GM19455 (cell line): ENCODE measurements at regions not wholly inside any gene's neighbourhood (a gene's known extent, or its start where the extent isn't known, plus 50 kb on each side); places are given as distances from the start of the nearest gene placed in this dataset.
"Not testable (repeated sequence)": the region's sequence is repeated elsewhere in the genome, so short reads cannot be mapped to it uniquely, and the experiment has no call there.

Experiments used
- ATAC-seq: cut with Tn5 transposase; IDR thresholded peaks from one replicate; pipeline ENCODE4 v1.9.1; 2021; ENCODE audit not compliant: unreplicated experiment

DNA sequence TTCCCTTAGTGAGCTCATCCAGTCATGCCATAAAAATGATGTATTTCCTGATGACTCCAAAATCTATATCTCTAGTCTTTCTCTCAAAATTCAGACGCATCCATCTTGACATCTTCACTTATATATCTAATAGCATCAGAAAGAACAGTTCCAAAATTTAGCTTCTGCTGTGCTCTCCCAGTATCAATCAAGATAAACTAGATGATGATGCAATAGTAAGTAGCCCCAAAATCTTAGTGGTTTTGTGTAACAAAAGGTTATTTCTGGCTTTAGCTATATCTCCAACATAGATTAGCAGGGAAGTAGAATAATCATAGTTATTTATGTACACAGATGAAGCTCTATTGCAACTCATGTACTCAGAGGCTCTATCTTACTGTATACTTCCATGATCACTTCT is 382.5 kb upstream of the ADGRL3 start:
- no peak for ATAC-seq

DNA sequence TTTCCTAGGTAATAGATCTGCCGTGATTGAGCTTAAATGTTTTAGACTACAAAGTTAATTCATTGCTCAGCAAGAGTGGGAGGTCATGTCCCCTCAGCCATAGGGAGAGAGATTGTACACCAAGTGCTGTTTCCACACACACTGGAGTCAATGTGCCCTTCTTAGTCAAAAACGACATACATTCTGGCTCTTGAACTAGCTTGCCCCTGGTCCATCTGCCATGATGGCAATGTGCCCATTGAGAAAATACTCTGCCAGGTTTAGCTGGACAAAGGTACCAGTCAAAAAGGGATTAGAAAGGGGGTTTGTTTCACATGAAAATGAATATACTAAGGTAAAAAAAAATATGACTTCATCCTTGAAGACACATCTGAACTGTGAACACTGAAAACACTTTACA is 377.1 kb upstream of the ADGRL3 start:
- ATAC-seq, result no peak

DNA sequence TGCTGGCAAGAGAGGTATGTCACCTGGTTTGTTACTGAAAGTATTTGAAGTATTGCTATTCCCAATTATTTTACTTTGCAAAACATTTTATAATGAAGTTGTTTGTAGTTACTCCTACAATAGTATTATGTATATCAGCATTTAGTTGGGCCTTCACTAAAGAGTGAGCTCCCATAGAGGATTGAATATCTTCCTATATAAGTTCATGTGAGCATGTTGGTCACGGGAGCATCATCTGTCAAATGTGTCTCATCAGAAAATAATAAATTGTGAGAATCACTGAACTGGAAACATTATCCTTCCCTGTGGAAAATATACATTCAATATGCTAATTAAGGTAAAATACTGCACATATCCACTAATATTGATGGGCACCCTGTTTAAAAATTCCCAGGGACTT is 360.1 kb upstream of the ADGRL3 start:
- no peak for ATAC-seq

DNA sequence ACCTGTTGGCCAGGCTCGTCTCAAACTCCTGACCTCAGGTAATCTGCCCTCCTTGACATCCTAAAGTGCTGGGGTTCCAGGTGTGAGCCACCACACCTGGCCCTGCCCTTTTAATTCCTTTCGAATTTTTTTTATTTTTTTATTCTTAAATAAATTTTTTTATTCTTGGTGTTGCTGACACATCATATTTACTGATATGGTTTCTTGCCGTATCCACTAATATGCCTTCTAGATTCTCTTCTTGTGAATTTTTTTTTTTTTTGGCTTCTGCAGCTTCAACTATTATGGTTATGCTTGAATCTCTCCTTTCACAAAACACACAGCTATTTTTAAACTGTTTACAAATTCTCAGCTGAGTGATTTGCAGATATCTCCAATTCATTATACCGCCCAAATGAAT is 353.4 kb upstream of the ADGRL3 start:
- ATAC-seq, result no peak

DNA sequence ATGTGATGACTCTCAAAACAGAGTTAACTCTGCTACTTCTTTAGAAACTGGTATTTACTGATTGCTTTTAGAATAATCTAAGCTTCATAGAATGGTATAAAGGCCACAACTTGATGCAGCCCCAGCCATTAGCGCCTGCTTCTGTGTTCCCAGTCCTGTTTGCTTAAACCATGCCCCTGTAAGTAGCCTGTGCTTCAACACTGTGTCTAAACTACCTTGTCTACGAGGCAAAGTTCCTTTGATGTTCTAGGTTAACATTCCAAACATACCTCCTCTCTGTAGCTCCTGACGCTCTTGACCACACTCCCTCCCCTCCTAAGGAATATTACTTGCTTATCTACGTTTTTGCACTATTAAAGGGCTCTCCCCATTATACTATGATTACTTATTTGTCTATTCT is 352.5 kb upstream of the ADGRL3 start:
- no peak for ATAC-seq

DNA sequence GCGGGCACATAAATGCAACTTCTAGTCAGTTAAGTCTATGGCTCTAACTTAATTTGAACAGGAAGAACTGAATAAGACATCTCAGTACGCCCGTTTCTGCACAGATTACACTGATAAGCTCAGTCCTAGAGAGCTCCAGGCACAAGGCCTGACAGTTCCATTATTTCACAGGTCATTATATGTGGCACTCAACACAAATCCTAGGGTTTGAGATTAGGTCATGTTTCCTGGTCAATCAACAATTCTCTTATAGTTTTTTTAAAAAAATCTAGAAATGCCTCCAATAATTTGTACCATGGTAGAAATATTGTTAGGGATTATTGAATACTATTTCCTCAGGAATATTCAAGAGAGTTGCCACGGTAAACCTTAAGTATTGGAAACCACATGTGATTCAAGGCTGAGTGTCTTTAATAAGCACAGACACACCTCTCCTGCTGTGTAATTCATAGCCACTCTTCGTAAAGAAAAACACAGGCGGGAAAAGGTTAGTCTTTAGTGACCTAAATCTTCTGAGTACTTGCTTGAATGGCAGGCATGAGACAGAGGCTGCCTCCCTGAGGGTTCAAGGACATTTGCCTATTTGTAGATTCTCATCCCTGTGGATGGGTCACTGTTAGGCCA is 342.9 kb upstream of the ADGRL3 start:
- no peak for ATAC-seq

DNA sequence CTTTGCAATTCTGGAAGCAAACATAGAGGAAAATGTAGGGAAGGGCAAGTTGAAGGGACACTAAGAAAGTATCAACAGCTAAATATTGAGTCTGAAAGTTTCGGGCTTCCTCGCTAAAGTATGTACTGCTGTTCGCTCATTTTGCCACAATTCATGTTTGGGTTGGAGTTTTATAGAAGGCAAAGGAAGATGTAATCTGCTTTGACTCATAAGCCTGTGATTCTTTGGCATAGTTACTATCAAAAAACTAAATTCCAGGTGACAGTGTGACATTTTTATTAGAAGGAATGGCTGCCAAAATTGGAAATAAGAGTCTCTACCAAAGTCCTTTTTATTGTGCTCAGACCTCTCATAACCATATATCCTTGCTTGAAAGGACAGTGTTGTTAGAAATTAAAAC is 336.7 kb upstream of the ADGRL3 start:
- ATAC-seq, result no peak

DNA sequence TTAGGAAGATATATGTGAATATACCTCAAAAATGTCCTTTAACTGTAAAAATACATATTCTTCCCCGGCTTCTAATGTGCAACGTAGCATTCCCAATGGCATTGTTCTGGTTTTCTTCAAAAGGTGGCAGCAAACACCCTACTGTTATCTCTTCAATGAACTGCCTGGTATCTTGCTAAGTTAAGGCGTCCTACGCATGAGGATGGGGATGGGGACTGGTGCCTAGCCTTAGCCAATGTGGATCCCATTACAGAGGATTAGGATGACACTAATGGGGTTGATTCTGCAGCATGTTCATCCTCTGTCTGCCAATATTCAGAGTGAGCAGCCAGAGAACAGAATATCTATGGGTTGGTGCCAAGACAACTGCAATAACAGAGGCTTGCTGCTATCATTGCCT is 334.9 kb upstream of the ADGRL3 start:
- ATAC-seq, result no peak

DNA sequence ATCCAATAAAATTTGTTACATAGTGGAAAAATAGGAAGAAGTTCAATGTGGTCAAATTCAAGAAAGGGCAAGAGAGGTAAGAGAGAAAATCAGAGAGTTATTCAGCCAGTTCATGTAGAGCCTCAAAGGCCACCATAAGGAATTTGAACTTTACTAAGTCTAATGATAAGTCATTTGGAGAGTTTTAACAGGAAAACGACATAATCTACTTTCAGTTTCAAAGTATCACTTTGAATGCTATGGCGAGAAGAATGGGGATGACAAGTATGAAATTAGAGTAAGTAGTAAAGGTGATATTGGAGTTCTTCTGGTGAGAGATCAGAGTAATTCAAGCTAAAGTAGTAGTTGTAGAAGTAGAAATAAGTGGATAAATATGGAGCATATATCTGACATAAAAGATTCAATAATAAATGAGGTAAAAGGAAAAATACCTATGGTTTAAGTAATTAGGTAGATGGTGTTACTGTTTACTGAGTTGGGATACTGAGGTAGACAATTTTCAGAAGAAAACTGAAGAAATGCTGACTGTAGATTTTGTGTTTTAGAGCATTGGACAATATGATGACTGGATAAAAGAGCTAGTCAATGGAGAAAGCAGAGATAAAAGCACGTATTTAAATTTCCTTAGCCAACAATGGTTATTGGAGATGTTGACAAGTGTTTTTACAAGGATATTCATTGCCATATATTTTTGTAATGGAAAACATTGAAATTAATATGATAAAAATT is 331.7 kb upstream of the ADGRL3 start:
- ATAC-seq, result no peak

DNA sequence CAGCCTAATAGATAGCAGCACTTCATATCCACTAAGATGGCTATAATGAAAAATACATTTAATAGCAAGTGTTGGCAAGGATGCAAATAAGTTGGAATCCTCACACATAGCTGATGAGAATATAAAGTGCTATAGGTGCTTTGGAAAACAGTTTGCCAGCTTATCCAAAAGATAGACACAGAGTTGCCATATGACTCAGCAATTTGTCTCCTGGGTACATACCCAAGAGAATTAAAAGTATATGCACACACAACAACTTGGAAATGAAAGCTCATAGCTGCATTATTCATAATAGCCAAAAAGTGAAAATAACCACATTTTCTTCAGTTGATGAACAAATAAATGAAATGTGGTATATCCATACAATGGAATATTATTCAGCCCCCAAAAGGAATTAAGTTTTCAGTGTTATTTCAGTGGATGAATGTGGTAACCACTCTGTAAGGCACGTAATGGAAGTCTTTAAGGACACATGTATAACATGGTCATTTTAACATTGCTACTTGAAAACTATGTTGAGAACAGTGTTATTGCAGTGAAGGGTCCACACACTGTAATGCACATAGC is 320.9 kb upstream of the ADGRL3 start:
- ATAC-seq, result no peak

DNA sequence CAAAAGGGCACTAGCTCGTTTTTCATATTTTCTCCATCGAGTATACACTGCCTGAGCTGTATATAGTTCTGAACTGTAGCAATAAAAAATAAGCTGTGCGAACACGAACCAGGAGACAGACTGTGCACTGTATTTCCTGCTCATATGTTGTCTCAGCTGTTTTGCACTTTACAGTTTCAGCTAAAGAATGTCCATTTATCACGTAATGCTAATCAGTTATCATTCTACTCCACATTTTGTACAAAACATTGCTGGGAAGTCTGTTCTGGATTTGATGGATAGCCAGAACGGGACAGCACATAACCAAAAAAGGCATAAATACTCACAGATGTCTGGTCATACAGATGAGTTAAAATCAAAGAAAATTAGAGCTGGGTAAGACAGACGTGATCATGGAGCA is 315.5 kb upstream of the ADGRL3 start:
- no peak for ATAC-seq

DNA sequence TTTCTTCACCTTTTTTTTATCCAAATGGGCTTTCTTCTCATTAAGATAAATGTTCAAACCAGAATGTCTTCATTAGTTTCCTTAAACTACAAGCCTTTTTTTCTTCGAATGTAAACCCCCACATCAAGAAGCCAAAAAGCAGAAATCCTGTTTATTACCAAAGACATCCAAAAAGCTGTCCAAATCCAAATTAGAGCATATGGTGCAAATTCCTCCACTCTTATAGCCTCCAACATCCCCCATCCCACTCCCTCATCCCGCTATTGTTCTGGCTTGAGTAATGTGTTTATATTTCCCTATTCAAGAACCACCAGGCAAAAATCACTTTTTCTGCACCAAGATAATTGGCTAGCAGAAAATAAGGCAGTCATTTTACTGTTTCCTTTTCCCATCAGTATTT is 315.1 kb upstream of the ADGRL3 start:
- no peak for ATAC-seq

DNA sequence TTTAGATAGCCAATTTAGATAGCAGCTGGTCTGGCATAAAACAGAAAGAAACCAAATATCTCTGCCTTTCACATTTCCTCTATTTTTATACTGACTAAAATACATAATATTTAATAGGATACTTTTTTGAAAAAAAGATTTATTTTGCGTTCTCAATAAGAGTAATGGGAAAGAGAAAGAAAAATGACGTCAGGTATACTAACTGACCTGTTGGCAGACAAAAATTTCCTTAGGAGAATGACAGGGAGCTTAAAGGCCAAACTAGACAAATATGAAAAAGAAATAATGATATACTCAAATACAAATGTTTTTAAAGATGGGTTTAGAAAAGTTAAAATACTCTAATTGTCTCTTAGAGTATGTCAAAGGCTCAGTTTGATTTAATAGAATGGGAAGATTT is 309.4 kb upstream of the ADGRL3 start:
- ATAC-seq, result no peak

DNA sequence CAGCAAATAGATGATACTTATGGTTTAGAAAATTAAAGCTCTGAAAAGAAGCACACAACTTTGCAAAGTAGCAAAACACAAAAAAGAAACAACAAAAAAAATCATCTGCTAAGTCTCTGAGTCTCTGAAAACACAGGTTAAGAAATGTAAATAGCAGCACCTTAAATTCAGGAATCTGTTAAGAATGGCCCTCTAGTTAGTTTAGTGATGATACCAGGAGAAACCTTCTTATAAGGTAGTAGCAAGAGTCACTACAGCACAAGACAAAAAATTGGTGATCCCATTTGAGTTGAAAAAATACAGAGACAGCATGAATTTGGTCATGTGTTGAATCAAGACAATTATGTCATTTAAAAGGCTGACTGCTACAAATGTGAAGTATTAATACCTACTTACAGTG is 308.2 kb upstream of the ADGRL3 start:
- ATAC-seq, result no peak

DNA sequence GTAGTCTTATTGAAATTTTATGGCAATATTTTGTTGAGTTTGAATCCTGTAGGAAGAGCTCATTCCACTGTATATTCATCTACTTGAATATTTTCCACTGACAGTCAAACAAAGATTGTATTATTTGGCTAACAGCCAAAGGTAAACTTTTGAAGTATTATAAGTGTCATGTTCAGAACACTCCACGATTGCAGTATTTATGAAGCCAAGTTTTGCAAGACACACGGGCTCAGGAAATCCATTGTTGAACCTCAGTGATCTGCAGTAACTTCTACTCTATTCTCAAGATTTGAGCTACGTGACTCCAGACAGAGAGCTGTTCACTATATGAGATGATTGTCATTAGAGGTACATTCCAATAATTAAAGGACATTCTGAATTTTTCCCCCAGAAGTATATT is 302.7 kb upstream of the ADGRL3 start:
- ATAC-seq, result no peak

DNA sequence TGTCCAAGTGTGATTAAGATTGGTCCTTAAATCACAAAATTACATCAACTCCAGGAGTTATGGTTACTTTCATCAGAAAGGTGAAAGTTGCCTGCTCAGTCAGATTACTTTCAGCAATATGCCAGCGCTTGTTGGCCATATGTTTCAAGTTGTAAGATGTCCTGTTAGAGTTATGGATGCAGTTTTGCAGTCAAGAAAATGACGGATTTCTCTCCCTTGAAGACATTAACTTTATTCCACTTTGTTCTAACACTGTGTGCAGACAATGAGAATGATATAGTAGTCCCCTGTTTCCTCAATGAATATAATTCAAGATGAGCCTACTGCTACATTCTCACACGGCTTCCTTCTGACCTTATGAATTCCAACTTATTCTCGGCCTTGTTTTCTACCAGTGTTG is 295.0 kb upstream of the ADGRL3 start:
- no peak for ATAC-seq

DNA sequence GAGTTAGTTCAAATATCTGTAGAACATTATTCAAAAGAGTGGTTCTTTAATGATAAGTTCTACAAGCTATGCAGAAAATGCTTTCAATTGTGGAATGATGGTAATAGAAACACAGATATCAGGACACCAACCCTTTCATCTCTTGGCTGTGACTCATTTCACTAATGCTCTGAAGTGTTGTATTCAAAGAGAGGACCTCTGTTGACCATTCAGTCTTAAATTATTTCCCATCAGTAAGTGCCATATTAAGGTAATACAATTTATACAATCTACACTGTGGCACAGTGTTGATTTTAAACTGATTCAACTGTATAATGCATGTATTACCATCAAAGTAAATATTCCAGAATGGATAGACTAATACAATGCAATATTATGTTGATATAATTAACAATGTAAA is 289.0 kb upstream of the ADGRL3 start:
- ATAC-seq, result no peak

DNA sequence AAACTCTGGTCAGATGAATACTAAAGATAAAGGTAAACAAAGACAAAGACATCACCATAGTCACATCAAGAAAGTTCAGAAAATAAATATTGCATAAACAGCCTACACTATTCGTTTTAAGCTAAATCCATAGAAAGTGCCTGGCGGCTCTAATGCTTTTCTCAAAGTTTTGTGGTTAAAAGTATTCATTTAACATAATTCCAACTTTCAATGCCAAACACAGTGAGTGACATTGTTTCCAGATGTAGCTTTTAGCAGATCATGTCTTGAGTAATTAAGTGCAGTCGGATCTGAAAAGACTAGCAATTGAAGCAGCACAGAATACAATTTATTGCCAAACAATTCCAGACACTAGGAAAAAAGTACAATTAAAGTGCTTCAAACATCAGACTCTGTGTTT is 287.1 kb upstream of the ADGRL3 start:
- ATAC-seq, result no peak

DNA sequence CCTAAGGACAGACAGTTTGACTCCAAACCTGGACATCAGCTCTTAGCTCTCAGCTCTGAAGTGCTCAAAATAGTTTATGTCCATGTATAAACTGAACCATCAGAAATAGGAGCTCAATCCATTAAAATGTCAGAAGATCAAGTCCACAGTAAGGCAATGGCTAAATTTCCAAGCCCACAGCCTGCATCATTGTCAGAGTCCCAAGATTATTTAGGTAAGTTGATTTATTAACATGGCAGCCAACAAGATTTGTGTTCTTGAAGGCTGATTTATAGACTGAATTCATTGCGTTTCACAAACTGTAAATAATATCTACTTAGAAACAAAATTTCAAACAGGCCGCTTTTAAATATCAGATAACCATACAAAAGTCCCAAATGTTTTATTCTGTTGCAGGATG is 286.5 kb upstream of the ADGRL3 start:
- ATAC-seq, result no peak

DNA sequence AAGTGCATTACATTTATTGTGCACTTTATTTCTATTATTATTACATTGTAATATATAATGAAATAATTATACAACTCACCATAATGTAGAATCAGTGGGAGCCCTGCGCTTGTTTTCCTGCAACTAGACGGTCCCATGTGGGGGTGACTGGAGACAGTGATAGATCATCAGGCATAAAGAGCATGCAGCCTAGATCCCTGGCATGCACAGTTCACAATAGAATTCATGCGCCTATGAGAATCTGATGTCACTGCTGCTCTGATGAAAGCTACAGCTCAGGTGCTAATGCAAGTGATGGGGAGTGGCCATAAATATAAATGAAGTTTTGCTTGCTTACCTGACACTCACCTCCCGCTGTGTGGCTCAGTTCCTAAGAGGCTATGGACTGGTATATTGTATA is 278.4 kb upstream of the ADGRL3 start:
- not testable (repeated sequence) for ATAC-seq

DNA sequence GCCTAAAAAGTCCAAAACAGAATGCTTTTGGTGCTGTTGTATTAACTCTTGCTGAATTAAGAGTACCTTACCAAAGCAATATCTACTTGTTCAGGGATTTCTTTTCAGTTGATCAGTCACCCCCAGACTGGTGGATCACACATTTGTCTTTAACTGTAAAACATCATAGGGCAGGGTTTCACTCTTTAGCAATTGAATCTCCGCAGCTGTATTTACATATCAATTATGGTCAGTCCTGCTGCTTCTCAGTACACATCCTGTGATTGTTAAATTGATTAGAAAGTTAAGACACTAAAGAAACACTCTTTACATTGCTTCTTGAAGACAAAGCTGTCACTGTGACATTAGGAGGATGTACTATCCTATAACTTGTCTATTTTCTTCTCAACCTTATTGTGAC is 277.1 kb upstream of the ADGRL3 start:
- ATAC-seq, result no peak

DNA sequence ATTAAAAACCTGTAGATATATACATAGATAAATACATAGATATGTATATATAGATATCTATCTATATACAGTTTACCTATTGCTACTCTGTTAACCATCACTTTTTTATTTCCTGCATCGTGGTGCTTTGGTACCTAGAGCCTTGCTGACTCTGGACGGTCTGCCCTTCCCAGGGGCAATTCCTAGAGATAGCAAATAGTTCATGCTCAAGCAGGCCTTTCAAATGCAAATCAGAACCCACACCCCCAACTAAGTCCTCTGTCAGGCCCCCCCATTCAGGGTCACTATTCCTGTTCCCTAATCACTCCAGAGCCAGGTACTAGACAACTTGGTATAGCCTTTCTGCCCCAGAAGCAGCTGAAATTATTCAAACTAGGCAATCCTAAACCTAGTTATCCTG is 273.5 kb upstream of the ADGRL3 start:
- ATAC-seq, result no peak

DNA sequence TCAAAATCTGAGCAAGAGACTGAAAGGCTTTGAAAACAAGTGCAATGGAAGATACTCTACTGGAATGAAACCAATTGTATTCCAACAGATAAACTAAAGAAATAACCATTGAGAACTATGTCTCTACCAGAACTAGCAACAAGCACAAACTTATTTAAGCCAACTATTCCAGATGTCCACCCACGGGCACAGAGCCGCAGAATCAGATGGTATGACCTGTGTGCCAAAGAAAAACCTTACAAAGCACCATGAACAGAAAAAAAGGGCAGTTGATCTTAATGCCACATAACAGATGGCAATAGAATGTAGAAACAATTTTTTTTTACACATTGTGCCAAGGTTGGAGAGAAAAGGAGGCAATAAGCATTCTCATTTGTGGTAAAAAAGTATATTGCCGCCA is 269.3 kb upstream of the ADGRL3 start:
- no peak for ATAC-seq
